NCI-H1105 treated with DMSO at 0.1 percent for 48 hours (cell line): ENCODE measurements at regions not wholly inside any gene's neighbourhood (a gene's known extent, or its start where the extent isn't known, plus 50 kb on each side); places are given as distances from the start of the nearest gene placed in this dataset.
"Not testable (repeated sequence)": the region's sequence is repeated elsewhere in the genome, so short reads cannot be mapped to it uniquely, and the experiment has no call there.

Experiments used
- DNase-seq: peaks from one replicate; lab custom pipeline; 2025; lab: John Stamatoyannopoulos, UW

GRCh38 chr6:134427721-134428120 lies 109.8 kb upstream of the SGK1 start:
- DNase-seq = no peak

DNA sequence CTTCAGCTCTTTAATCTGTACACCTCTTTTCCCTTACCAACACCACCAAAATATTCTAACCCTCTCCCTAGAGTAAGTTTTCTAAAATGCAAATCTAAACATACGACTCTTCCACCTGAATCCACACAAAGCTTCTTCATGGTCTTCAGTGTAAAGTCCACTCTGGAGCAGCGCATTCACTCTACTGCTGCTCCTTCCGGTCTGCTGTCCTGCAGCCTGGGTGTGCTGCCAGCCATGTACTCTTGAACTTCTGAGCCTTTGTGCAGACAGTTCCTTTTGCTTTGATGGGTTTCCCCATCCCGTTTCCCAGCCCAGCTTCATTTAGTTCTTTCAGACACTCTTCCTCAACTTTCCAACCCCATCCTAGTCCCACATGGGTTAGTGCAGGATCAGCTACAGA lies 108.7 kb upstream of the SGK1 start:
- no peak for DNase-seq

DNA sequence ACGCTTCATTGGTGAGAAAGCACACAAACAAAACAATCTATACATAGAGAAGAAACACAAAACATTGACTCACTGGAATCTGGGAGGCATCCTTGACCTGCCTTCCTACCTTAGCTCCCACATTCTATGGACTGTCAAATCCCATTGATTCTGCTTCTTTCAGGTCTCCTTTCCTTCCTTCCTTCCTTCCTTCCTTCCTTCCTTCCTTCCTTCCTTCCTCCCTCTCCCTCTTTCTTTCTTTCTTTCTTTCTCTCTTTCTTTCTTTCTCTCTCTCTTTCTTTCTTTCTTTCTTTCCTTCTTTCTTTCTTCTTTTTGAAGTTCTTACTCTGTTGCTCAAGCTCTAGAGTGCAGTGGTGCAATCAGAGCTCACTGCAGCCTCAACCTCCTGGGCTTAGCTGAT lies 108.0 kb upstream of the SGK1 start:
- not testable (repeated sequence) for DNase-seq

GRCh38 chr6:134425513-134425912 lies 107.6 kb upstream of the SGK1 start:
- no peak for DNase-seq

DNA sequence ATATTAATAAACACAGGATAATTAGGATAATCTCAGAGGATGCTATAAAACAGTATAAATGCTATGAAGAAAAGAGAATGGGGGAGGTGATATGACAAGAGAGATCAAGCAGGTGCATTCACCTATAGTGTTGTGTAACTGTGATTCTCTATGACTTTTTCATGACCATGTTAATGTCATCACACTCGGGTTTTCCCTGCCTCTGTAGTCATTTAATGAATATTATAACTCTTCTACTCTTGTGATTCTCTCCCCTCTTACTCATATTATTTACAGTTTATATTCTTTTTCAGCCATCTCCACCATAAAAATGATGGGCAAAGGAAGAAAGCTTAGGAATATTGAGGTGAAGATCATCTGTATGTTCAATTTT lies 106.9 kb upstream of the SGK1 start:
- no peak for DNase-seq

- DNase-seq = no peak
Observed at GRCh38 chr6:134424165-134424797, 106.4 kb upstream of the SGK1 start.

DNA sequence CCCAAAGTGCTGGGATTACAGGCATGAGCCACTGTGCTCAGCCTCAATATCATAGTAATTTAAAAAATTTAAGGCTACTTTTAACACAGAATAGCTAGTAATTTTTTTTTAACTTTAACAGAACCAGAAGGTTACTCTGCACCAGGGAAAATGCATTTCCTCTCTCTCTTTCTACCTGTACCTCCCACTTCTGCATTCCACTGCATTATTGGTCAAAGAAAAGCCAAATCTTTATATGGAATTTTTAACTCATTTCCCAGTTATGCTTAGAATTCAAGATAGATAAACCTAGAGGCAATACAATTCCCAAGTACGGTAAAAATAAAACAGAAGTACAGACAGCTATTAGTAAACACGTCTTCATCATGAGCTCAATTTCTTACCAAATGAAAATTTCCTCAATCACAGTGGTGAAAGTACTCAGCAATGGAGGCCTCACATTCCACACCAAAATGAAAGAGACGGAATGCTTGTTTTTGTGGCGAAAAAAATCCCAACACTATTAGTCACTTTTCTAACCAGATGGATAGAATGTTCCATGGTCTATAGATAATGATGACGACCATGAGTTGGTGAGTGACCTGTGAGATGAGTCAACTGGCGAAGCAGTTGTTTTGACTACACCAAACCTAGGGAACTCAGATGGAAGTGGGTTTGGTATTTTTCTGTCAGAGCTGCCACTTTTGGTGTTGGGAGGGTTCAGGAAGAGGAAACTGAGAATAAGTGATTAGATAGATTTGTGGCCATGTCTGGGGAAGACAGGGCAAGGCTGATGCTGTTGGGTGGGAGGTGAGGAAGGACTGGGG lies 104.7 kb upstream of the SGK1 start:
- no peak for DNase-seq

GRCh38 chr6:134421501-134421900 lies 103.6 kb upstream of the SGK1 start:
- no peak for DNase-seq

DNA sequence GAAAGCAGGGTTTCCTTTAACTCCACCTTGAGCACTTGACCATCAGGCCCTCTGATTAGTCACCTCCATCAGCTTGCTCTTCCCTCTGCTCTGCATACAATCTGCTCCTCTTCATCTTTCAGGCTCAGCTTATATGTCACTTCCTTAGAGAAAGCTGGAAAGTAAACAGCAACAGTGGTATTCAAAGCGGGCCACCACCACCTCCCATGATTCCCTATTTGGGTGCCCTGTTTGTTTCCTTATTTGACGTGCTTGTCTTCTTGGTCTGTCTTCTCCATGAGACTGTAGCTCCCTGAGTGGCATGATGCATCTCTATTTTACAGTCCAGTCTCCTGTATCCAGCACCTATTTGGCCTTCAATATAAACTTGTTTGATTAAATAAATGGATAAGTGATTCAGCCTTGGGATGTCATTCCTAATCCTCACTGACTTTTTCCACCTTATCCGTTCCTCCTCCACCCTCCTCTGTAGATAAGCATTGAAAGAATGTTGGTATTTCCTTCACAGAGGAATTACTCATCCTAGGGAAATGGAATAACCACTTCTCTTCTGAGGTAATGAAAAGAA lies 102.8 kb upstream of the SGK1 start:
- DNase-seq = no peak

GRCh38 chr6:134419716-134420115 lies 101.8 kb upstream of the SGK1 start:
- no peak for DNase-seq

- no peak for DNase-seq
Observed at GRCh38 chr6:134416418-134417154, 98.7 kb upstream of the SGK1 start.

- no peak for DNase-seq
Observed at GRCh38 chr6:134415656-134416055, 97.7 kb upstream of the SGK1 start.

DNA sequence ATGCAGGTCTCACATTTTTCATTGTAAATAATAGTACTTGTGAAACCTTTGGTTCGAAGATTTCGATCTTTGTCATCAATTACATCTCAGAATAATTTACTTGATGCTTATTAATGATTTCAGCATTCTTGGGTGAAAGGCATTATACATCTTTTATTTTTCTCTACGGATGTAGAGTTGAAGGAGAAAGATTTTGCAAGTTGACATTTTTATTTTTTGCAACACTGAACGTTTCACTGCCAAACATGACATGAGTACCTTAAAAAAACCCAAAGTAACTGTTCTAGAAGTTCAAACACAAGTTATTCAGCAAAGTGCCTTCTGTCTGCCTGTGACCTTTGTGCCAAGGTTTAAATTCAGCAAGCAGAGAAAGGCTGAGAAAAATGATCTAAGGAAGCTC lies 97.3 kb upstream of the SGK1 start:
- no peak for DNase-seq

DNA sequence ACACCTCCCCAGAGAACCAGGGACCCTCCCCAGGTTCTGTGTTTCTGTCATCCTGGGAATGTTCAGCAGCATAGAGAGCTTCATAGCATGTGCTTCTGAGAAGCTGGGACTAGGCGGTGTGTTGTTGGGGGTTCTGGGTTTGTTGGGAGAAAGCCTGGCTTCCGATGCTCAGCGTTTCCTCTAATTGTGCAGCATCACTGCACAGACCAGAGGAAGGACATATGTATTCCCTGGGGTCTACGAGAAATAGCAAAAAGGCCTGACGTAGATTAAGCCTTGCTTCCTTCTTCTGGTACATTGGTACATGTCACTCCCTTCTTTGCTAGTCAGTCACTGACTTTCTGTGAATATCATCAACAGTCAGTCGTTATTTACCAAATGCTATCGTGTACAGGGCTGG lies 96.9 kb upstream of the SGK1 start:
- DNase-seq = no peak

- DNase-seq = no peak
Observed at GRCh38 chr6:134413241-134413643, 95.3 kb upstream of the SGK1 start.

DNA sequence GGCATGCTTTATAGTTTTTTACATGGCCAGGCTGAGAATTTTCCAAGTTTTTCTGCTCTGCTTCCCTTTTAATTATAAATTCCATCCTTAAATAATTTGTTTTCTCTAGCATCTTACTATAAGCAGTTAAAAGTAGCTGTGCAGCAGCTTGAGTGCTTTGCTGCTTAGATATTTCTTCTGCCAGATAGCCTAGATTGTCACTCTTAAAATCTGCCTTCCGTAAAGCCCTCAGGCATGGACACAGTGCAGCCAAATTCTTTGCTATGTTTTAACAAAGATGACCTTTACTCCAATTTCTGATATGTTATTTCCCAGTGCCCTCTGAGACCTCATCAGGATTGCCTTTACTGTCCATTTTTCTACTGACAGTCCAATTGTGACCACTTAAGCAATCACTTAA lies 92.6 kb upstream of the SGK1 start:
- DNase-seq = no peak

DNA sequence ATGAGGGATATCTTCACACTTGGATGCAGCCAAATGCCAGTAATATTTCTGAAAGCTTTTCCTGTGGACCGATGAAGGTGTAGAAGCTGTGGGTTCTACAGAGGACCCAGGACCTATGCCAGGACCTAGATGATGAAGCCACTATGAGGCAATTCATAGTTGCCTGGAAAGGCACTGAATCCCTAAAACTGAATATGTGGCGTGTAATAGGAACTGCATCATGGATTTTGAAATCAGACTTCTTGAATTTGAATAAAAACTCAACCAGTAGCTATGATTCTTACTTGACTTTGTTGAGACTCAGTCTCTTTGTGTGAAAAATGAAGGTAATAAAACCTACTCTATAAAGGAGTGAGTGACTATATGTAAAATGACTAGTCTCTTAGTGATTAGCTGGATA lies 89.9 kb upstream of the SGK1 start:
- DNase-seq = no peak

- DNase-seq = no peak
Observed at GRCh38 chr6:134406311-134406710, 88.4 kb upstream of the SGK1 start.

DNA sequence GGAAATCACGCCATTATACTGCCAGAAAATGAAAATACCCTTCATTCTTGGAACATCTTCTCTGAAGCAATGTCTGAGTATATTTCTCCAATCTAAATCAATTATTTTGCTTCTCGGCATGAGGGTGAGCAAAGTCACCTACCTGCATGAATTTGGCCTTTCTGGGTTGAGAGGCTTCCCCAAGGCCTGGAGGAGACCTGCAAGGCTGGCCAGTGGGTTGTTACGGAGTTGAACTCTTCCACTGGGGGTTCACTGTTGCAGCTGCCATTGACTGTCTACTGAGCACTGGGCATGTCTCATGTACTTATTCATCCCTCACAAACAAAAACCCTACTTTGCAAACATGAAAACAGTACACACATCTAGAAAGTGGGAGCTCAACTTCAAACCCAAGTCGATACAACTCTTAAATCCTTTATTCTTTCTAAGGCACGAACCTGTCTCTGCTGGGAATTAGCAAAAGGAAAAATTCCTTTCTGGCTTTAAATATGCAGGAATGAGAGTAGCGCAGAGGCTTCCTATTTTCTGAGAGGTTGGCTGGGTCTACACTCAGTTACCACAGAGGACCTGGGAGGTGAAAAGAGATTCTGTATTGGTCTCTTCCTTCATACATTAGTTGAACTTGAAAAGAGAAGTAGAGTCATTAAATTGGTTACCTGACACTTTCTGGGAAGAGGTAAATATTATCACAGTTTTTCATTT lies 87.6 kb upstream of the SGK1 start:
- no peak for DNase-seq

- DNase-seq = not testable (repeated sequence)
Observed at GRCh38 chr6:134403312-134403711, 85.4 kb upstream of the SGK1 start.

- DNase-seq = no peak
Observed at GRCh38 chr6:134402372-134402984, 84.6 kb upstream of the SGK1 start.

- DNase-seq = no peak
Observed at GRCh38 chr6:134400941-134401340, 83.0 kb upstream of the SGK1 start.
